HT1080 (cell line): ENCODE measurements at regions not wholly inside any gene's neighbourhood (a gene's known extent, or its start where the extent isn't known, plus 50 kb on each side); places are given as distances from the start of the nearest gene placed in this dataset.

Experiments used
- DNase-seq: peaks from one replicate; pipeline ENCODE4 v3.0.0-alpha.2; 2015; ENCODE audit warnings: low read depth

GRCh38 chr6:150651808-150652470, 52.3 kb downstream of the PLEKHG1 start:
- no peak for DNase-seq

GRCh38 chr6:150652848-150653613, 53.3 kb downstream of the PLEKHG1 start:
- DNase-seq = no peak

- DNase-seq = no peak
Observed at GRCh38 chr6:150654608-150655007, 54.9 kb downstream of the PLEKHG1 start.

GRCh38 chr6:150656156-150656555, 56.5 kb downstream of the PLEKHG1 start:
- no peak for DNase-seq

- no peak for DNase-seq
Observed at GRCh38 chr6:150658421-150658820, 58.7 kb downstream of the PLEKHG1 start.

- no peak for DNase-seq
Observed at GRCh38 chr6:150659046-150659763, 59.5 kb downstream of the PLEKHG1 start.

GRCh38 chr6:150661216-150662007, 61.7 kb downstream of the PLEKHG1 start:
- no peak for DNase-seq

GRCh38 chr6:150662814-150663213, 63.1 kb downstream of the PLEKHG1 start:
- no peak for DNase-seq

GRCh38 chr6:150664091-150664490, 64.4 kb downstream of the PLEKHG1 start:
- DNase-seq = no peak

- DNase-seq = no peak
Observed at GRCh38 chr6:150666071-150666470, 66.4 kb downstream of the PLEKHG1 start.

- no peak for DNase-seq
Observed at GRCh38 chr6:150667359-150667758, 67.7 kb downstream of the PLEKHG1 start.

GRCh38 chr6:150667977-150668716, 68.5 kb downstream of the PLEKHG1 start:
- DNase-seq = peak; percentile 62

GRCh38 chr6:150668900-150669302, 69.2 kb downstream of the PLEKHG1 start:
- no peak for DNase-seq

GRCh38 chr6:150670311-150670710, 70.6 kb downstream of the PLEKHG1 start:
- DNase-seq = no peak

GRCh38 chr6:150672800-150673199, 73.1 kb downstream of the PLEKHG1 start:
- no peak for DNase-seq

GRCh38 chr6:150673720-150674346, 74.1 kb downstream of the PLEKHG1 start:
- DNase-seq = no peak

GRCh38 chr6:150676344-150676743, 76.7 kb downstream of the PLEKHG1 start:
- DNase-seq = no peak

GRCh38 chr6:150676772-150677171, 77.1 kb downstream of the PLEKHG1 start:
- no peak for DNase-seq

GRCh38 chr6:150680510-150680909, 80.8 kb downstream of the PLEKHG1 start:
- no peak for DNase-seq
